SK-N-SH (cell line): ENCODE measurements at regions not wholly inside any gene's neighbourhood (a gene's known extent, or its start where the extent isn't known, plus 50 kb on each side); places are given as distances from the start of the nearest gene placed in this dataset.

ENCODE experiments used
- CTCF ChIA-PET: fragments of 300-600, 350-600 bp; formaldehyde crosslinking; extraction: SDS; loops from one replicate; lab custom pipeline; 2021; lab: Yijun Ruan, JAX
- POLR2A ChIA-PET: fragments of 350-600 bp; sonication (Branson Sonifier 250); formaldehyde crosslinking; extraction: SDS; loops from one replicate; lab custom pipeline; 2020; ENCODE audit warnings: antibody characterized with exemption, inconsistent platforms; lab: Yijun Ruan, JAX
- DNase-seq: peaks from one replicate; pipeline ENCODE4 v3.0.0; 2012
- H2AFZ ChIP-seq: fragments of 200-600 bp; sonication (generic); 2 replicates; pipeline ENCODE4 v1.8.1; 2016; ENCODE audit warnings: antibody characterized with exemption, mild to moderate bottlenecking, low read depth
- H3F3A ChIP-seq: fragments of 200-600 bp; sonication (generic); replicated peaks from 2 replicates; pipeline ENCODE3; 2016; ENCODE audit warnings: antibody characterized with exemption, mild to moderate bottlenecking; ENCODE audit not compliant: insufficient read depth
- H3K27ac ChIP-seq, 2 experiments: fragments of 200-500 bp in 1 of 2; fragments of 200-600 bp in 1 of 2; sonication (Bioruptor generic) in 1 of 2; sonication (generic), shearing (Covaris generic) in 1 of 2; 2 replicates each; pipeline versions ENCODE4 v1.5.1 to v1.6.1; 2014 to 2016; ENCODE audit warnings: low read depth in 2 of 2, inconsistent platforms in 1 of 2, low read length in 1 of 2, mild to moderate bottlenecking in 1 of 2, mixed read lengths in 1 of 2
- H3K27me3 ChIP-seq: fragments of 200-600 bp; sonication (generic), shearing (Covaris generic); 2 replicates; pipeline ENCODE4 v1.6.1; 2016; ENCODE audit warnings: mixed run types; ENCODE audit not compliant: insufficient read depth
- H3K36me3 ChIP-seq, 2 experiments: fragments of 200-500 bp in 1 of 2; fragments of 200-600 bp in 1 of 2; sonication (Bioruptor generic) in 1 of 2; sonication (generic) in 1 of 2; replicated peaks in 1 of 2; 2 replicates each; pipeline versions ENCODE3 to v1.5.1; 2014 to 2016; ENCODE audit warnings: low read length in 1 of 2, mild to moderate bottlenecking in 1 of 2; ENCODE audit not compliant: insufficient read depth in 2 of 2, control insufficient read depth in 1 of 2
- H3K4me1 ChIP-seq, 2 experiments: fragments of 200-500 bp in 1 of 2; fragments of 200-600 bp in 1 of 2; sonication (Bioruptor generic) in 1 of 2; sonication (generic), shearing (Covaris generic) in 1 of 2; 2 replicates each; pipeline versions ENCODE4 v1.5.1 to v1.6.1; 2014 to 2016; ENCODE audit warnings: low read depth in 1 of 2, low read length in 1 of 2, mixed run types in 1 of 2; ENCODE audit not compliant: insufficient read depth in 2 of 2, control insufficient read depth in 1 of 2
- H3K4me2 ChIP-seq: fragments of 200-600 bp; sonication (generic), shearing (Covaris generic); 2 replicates; pipeline ENCODE4 v1.6.1; 2017; ENCODE audit warnings: mixed run types
- H3K4me3 ChIP-seq, 2 experiments: fragments of 200-500 bp in 1 of 2; fragments of 200-600 bp in 1 of 2; sonication (Bioruptor generic) in 1 of 2; sonication (generic), shearing (Covaris generic) in 1 of 2; 2 replicates each; pipeline versions ENCODE4 v1.5.1 to v1.8.1; 2014 to 2016; ENCODE audit warnings: low read depth in 2 of 2, inconsistent platforms in 1 of 2, low read length in 1 of 2, mild to moderate bottlenecking in 1 of 2, mixed read lengths in 1 of 2, moderate library complexity in 1 of 2
- H3K79me2 ChIP-seq: fragments of 200-600 bp; sonication (generic); 2 replicates; pipeline ENCODE4 v1.8.1; 2017; ENCODE audit warnings: mild to moderate bottlenecking; ENCODE audit not compliant: insufficient read depth
- H3K9ac ChIP-seq: fragments of 200-600 bp; sonication (generic); 2 replicates; pipeline ENCODE4 v1.6.1; 2017; ENCODE audit warnings: mixed run types
- H3K9me2 ChIP-seq: fragments of 200-600 bp; sonication (generic); 2 replicates; pipeline ENCODE4 v1.6.1; 2017; ENCODE audit warnings: mixed run types
- H3K9me3 ChIP-seq: fragments of 200-600 bp; sonication (generic); 2 replicates; pipeline ENCODE4 v1.6.1; 2017; ENCODE audit warnings: mixed run types, mild to moderate bottlenecking, moderate library complexity
- H4K20me1 ChIP-seq: fragments of 200-600 bp; sonication (generic); 2 replicates; pipeline ENCODE4 v1.6.1; 2017; ENCODE audit warnings: mild to moderate bottlenecking, mixed run types; ENCODE audit not compliant: insufficient read depth
- EP300 ChIP-seq, 2 experiments: IDR thresholded peaks; 2 replicates each; pipeline versions ENCODE4 v1.4.0 to v1.6.1; 2012; ENCODE audit warnings: borderline replicate concordance in 1 of 2, low read depth in 1 of 2, low read length in 1 of 2
- EZH2phosphoT487 ChIP-seq: fragments of 200-600 bp; sonication (generic); IDR thresholded peaks from 2 replicates; pipeline ENCODE4 v1.6.1; 2017; ENCODE audit warnings: low read depth, mixed run types, mild to moderate bottlenecking, antibody characterized with exemption, moderate library complexity, borderline replicate concordance
- FOSL2 ChIP-seq: IDR thresholded peaks from 2 replicates; pipeline ENCODE4 v1.4.0; 2012; ENCODE audit warnings: low read depth, mild to moderate bottlenecking, moderate library complexity, borderline replicate concordance
- FOXM1 ChIP-seq: IDR thresholded peaks from 2 replicates; pipeline ENCODE4 v1.4.0; 2012; ENCODE audit warnings: low read depth, mild to moderate bottlenecking
- JUND ChIP-seq: IDR thresholded peaks from 2 replicates; pipeline ENCODE4 v1.4.0; 2012
- MEF2A ChIP-seq: IDR thresholded peaks from 2 replicates; pipeline ENCODE4 v1.4.0; 2012; ENCODE audit warnings: low read depth, borderline replicate concordance
- RCOR1 ChIP-seq: fragments of 150-350 bp; IDR thresholded peaks from 2 replicates; pipeline ENCODE4 v1.6.1; 2017; ENCODE audit warnings: antibody characterized with exemption, low read length
- RFX5 ChIP-seq: IDR thresholded peaks from 2 replicates; pipeline ENCODE4 v1.6.1; 2012; ENCODE audit warnings: mild to moderate bottlenecking, improper control_type of control experiment, low read length
- SIN3A ChIP-seq: IDR thresholded peaks from 2 replicates; pipeline ENCODE4 v1.6.1; 2012; ENCODE audit warnings: low read depth, mild to moderate bottlenecking, low read length, moderate library complexity, borderline replicate concordance
- SMC3 ChIP-seq: IDR thresholded peaks from 2 replicates; pipeline ENCODE4 v1.6.1; 2012; ENCODE audit warnings: low read depth, low read length, improper control_type of control experiment
- WGBS: methylation state at CpG from one replicate; pipeline ENCODE4 v1.1.6; 2017; ENCODE audit warnings: low lambda C conversion rate; 5-methylcytosine and 5-hydroxymethylcytosine counted together
- TF ChIP-seq, protein P1 (sequence below): fragments of 150-350 bp; IDR thresholded peaks from 2 replicates; pipeline ENCODE4 v1.6.1; 2016; ENCODE audit warnings: mild to moderate bottlenecking, low read depth, low read length
- TF ChIP-seq, protein P2 (sequence below): fragments of 150-350 bp; IDR thresholded peaks from 2 replicates; pipeline ENCODE4 v1.6.1; 2017; ENCODE audit warnings: antibody characterized with exemption, low read length, low read depth, borderline replicate concordance
- TF ChIP-seq, protein P3 (sequence below): IDR thresholded peaks from 2 replicates; pipeline ENCODE4 v1.4.0; 2012; ENCODE audit warnings: low read depth
- TF ChIP-seq, protein P4 (sequence below): IDR thresholded peaks from 2 replicates; pipeline ENCODE4 v1.4.0; 2012; ENCODE audit warnings: low read depth, borderline replicate concordance
- TF ChIP-seq, protein P5 (sequence below): fragments of 200-600 bp; sonication (generic); IDR thresholded peaks from 2 replicates; pipeline ENCODE4 v1.6.1; 2017; ENCODE audit warnings: antibody characterized with exemption, mild to moderate bottlenecking, moderate library complexity

DNA sequence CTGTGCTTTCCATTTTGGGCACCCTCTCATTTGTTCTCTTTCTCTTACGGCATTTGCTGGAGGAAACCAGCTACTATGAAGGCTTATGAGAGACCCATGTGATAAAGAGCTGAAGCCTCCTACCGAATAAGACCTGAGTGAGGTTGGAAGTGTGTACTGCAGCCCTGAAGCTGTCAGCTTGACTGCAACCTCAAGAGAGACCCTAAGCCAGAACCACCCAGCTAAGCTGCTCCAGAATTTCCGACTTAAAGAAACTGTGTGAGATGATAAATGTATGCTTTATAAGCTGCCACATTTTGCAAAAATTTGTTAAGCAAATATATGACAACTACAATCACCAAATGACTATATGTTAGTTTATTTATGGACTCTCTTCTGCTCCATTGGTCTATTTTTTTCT, 151.7 kb upstream of the PTPRD start:
- CTCF ChIA-PET, result no interaction called here
- Histone ChIP-seq H3F3A (no peaks in the 10 kb centered on the region), H3K9me3 (no peaks in the 10 kb centered on the region), H4K20me1 (no peaks in the 10 kb centered on the region), H3K4me3 (no peak overlapping the region), H3K79me2 (no peaks in the 10 kb centered on the region), H3K36me3 (no peaks in the 10 kb centered on the region)
- POLR2A ChIA-PET, result no interaction called here
- TF ChIP-seq, protein P1, sequence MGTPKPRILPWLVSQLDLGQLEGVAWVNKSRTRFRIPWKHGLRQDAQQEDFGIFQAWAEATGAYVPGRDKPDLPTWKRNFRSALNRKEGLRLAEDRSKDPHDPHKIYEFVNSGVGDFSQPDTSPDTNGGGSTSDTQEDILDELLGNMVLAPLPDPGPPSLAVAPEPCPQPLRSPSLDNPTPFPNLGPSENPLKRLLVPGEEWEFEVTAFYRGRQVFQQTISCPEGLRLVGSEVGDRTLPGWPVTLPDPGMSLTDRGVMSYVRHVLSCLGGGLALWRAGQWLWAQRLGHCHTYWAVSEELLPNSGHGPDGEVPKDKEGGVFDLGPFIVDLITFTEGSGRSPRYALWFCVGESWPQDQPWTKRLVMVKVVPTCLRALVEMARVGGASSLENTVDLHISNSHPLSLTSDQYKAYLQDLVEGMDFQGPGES, result no peak
- TF ChIP-seq, protein P2, sequence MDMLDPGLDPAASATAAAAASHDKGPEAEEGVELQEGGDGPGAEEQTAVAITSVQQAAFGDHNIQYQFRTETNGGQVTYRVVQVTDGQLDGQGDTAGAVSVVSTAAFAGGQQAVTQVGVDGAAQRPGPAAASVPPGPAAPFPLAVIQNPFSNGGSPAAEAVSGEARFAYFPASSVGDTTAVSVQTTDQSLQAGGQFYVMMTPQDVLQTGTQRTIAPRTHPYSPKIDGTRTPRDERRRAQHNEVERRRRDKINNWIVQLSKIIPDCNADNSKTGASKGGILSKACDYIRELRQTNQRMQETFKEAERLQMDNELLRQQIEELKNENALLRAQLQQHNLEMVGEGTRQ, result no peak
- TF ChIP-seq EP300 (IDR thresholded peaks at IDR 0.05; ENCODE audit: borderline replicate concordance in 1 of 2, low read depth in 1 of 2, low read length in 1 of 2) (no peak), EZH2phosphoT487 (no peak)
- TF ChIP-seq, all 33 proteins: peak for 0
- H3K4me1 ChIP-seq, result no peaks in the 10 kb centered on the region
- H2AFZ ChIP-seq, result no peak overlapping the region
- no peaks in the 10 kb centered on the region for H3K9me2 ChIP-seq
- no peak overlapping the region for H3K9ac ChIP-seq
- H3K27ac ChIP-seq, result no peak overlapping the region
- WGBS, result 31% methylated on average over 3 of the region's 3 CpGs
- no peak overlapping the region for H3K4me2 ChIP-seq
- H3K27me3 ChIP-seq, result no peaks in the 10 kb centered on the region
- DNase-seq, result no peak

DNA sequence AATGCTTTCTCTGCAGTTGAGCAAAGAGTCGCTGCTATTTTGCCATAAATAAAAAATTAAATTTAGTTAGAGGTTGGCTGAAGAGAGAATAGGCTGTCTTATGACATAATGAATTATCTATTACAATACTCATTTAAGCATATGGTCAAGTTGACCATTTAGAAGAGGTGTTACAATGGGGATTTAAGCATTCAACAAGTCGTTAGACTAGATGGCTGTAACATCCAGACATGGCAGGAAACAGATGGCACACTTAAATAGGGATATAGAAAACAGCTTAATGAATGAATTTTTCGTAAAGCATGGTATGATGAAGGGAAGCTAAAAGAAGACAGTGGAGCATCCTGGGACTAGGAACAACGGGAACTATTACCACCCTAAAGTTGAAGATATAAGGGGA, 160.3 kb upstream of the PTPRD start:
- CTCF ChIA-PET, result no interaction called here
- 0% methylated on average over 4 of the region's 4 CpGs for WGBS
- Histone ChIP-seq H3K27ac (no peak overlapping the region), H3K4me2 (no peak overlapping the region), H3K9ac (no peak overlapping the region), H3K27me3 (no peaks in the 10 kb centered on the region), H3F3A (no peaks in the 10 kb centered on the region), H3K9me2 (no peaks in the 10 kb centered on the region), H3K4me1 (no peaks in the 10 kb centered on the region), H4K20me1 (no peaks in the 10 kb centered on the region), H3K9me3 (no peaks in the 10 kb centered on the region), H3K4me3 (no peak overlapping the region), H3K36me3 (no peaks in the 10 kb centered on the region), H3K79me2 (no peaks in the 10 kb centered on the region), H2AFZ (no peak overlapping the region)
- no peak for DNase-seq
- TF ChIP-seq MEF2A (no peak), RCOR1 (no peak), FOXM1 (no peak), EZH2phosphoT487 (no peak)
- TF ChIP-seq, protein P2, result no peak
- POLR2A ChIA-PET, result no interaction called here

DNA sequence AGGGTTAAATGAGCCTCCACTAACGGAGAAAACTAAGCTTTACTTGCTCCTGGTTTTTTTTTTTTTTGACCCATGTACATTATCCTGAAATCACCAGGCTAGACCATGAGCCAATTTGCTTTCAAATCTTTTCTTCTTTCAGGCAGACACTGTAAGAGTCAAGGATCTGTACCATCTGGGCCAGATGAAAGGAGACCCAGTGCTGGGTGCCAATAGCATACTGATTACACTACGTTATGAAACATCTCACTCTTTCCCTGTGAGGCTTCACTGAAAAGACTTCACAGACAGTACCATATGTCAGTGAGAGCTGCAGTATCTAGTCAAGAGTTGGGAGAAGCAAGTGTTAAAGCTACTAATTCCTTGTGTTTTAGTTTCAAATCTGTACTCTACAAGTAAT, 161.2 kb upstream of the PTPRD start:
- no peak for DNase-seq
- Histone ChIP-seq H3K27me3 (no peaks in the 10 kb centered on the region), H3K4me2 (no peak overlapping the region), H3K27ac (no peak overlapping the region), H3K4me3 (no peak overlapping the region), H3K9me3 (no peaks in the 10 kb centered on the region), H3K9ac (no peak overlapping the region), H3F3A (no peaks in the 10 kb centered on the region), H3K79me2 (no peaks in the 10 kb centered on the region), H3K4me1 (no peaks in the 10 kb centered on the region), H2AFZ (no peak overlapping the region), H4K20me1 (no peaks in the 10 kb centered on the region), H3K36me3 (no peaks in the 10 kb centered on the region), H3K9me2 (no peaks in the 10 kb centered on the region)
- WGBS, result 0% methylated on average over 2 of the region's 2 CpGs
- ChIA-PET CTCF (no interaction called here), POLR2A (no interaction called here)
- TF ChIP-seq, protein P3, sequence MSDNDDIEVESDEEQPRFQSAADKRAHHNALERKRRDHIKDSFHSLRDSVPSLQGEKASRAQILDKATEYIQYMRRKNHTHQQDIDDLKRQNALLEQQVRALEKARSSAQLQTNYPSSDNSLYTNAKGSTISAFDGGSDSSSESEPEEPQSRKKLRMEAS, result no peak
- TF ChIP-seq SMC3 (no peak), JUND (no peak), FOSL2 (no peak), SIN3A (no peak), EZH2phosphoT487 (no peak), RFX5 (no peak)
- TF ChIP-seq, protein P4, sequence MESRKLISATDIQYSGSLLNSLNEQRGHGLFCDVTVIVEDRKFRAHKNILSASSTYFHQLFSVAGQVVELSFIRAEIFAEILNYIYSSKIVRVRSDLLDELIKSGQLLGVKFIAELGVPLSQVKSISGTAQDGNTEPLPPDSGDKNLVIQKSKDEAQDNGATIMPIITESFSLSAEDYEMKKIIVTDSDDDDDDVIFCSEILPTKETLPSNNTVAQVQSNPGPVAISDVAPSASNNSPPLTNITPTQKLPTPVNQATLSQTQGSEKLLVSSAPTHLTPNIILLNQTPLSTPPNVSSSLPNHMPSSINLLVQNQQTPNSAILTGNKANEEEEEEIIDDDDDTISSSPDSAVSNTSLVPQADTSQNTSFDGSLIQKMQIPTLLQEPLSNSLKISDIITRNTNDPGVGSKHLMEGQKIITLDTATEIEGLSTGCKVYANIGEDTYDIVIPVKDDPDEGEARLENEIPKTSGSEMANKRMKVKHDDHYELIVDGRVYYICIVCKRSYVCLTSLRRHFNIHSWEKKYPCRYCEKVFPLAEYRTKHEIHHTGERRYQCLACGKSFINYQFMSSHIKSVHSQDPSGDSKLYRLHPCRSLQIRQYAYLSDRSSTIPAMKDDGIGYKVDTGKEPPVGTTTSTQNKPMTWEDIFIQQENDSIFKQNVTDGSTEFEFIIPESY, result no peak
- TF ChIP-seq, protein P5, sequence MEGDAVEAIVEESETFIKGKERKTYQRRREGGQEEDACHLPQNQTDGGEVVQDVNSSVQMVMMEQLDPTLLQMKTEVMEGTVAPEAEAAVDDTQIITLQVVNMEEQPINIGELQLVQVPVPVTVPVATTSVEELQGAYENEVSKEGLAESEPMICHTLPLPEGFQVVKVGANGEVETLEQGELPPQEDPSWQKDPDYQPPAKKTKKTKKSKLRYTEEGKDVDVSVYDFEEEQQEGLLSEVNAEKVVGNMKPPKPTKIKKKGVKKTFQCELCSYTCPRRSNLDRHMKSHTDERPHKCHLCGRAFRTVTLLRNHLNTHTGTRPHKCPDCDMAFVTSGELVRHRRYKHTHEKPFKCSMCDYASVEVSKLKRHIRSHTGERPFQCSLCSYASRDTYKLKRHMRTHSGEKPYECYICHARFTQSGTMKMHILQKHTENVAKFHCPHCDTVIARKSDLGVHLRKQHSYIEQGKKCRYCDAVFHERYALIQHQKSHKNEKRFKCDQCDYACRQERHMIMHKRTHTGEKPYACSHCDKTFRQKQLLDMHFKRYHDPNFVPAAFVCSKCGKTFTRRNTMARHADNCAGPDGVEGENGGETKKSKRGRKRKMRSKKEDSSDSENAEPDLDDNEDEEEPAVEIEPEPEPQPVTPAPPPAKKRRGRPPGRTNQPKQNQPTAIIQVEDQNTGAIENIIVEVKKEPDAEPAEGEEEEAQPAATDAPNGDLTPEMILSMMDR, result no peak
